GM18951 (cell line): ENCODE measurements at regions not wholly inside any gene's neighbourhood (a gene's known extent, or its start where the extent isn't known, plus 50 kb on each side); places are given as distances from the start of the nearest gene placed in this dataset.
"Not testable (repeated sequence)": the region's sequence is repeated elsewhere in the genome, so short reads cannot be mapped to it uniquely, and the experiment has no call there.

Experiments used
- POLR2A ChIP-seq: IDR thresholded peaks from 4 replicates; pipeline ENCODE4 v1.6.1; 2011; ENCODE audit warnings: mild to moderate bottlenecking; ENCODE audit not compliant: insufficient read length, insufficient read depth; ENCODE audit errors: extremely low read depth
- in situ Hi-C: fragments of 300-500 bp; cut with MboI; formaldehyde crosslinking; loops from one replicate; pipeline ENCODE4 v1.12.0; 2022; ENCODE audit warnings: low sequenced_read_pairs, mixed read lengths, inconsistent platforms; ENCODE audit not compliant: unreplicated experiment

- no peak for TF ChIP-seq POLR2A
- in situ Hi-C loops, result no loop called here
Observed at GRCh38 chr5:87581661-87582060, 168.9 kb upstream of the CCNH start.

GRCh38 chr5:87579678-87580077, 166.9 kb upstream of the CCNH start:
- in situ Hi-C loops, result no loop called here

GRCh38 chr5:87576867-87577266, 164.1 kb upstream of the CCNH start:
- no peak for TF ChIP-seq POLR2A
- in situ Hi-C loops, result no loop called here

More at GRCh38 chr5:87579678-87580077, 166.9 kb upstream of the CCNH start:
- TF ChIP-seq POLR2A, result no peak

- in situ Hi-C loops, result not testable (repeated sequence)
Observed at GRCh38 chr5:87576306-87576705, 163.6 kb upstream of the CCNH start.

GRCh38 chr5:87574106-87574505, 161.4 kb upstream of the CCNH start:
- TF ChIP-seq POLR2A, result no peak
- in situ Hi-C loops, result no loop called here

- no peak for TF ChIP-seq POLR2A
- in situ Hi-C loops, result no loop called here
Observed at GRCh38 chr5:87572611-87573010, 159.9 kb upstream of the CCNH start.

- no peak for TF ChIP-seq POLR2A
- in situ Hi-C loops, result no loop called here
Observed at GRCh38 chr5:87572090-87572489, 159.4 kb upstream of the CCNH start.

GRCh38 chr5:87570366-87570765, 157.6 kb upstream of the CCNH start:
- in situ Hi-C loops, result no loop called here
- TF ChIP-seq POLR2A, result no peak

- TF ChIP-seq POLR2A, result no peak
- in situ Hi-C loops, result no loop called here
Observed at GRCh38 chr5:87562068-87562467, 149.3 kb upstream of the CCNH start.

- in situ Hi-C loops, result no loop called here
Observed at GRCh38 chr5:87560528-87560927, 147.8 kb upstream of the CCNH start.

GRCh38 chr5:87551911-87552310, 139.2 kb upstream of the CCNH start:
- TF ChIP-seq POLR2A, result no peak
- in situ Hi-C loops, result no loop called here

More at GRCh38 chr5:87560528-87560927, 147.8 kb upstream of the CCNH start:
- no peak for TF ChIP-seq POLR2A

GRCh38 chr5:87541676-87542075, 128.9 kb upstream of the CCNH start:
- in situ Hi-C loops, result no loop called here
- TF ChIP-seq POLR2A, result no peak

- no peak for TF ChIP-seq POLR2A
- in situ Hi-C loops, result no loop called here
Observed at GRCh38 chr5:87541033-87541432, 128.3 kb upstream of the CCNH start.

GRCh38 chr5:87539839-87540238, 127.1 kb upstream of the CCNH start:
- in situ Hi-C loops, result no loop called here
- no peak for TF ChIP-seq POLR2A

- TF ChIP-seq POLR2A, result no peak
- in situ Hi-C loops, result no loop called here
Observed at GRCh38 chr5:87536365-87536764, 123.6 kb upstream of the CCNH start.
